ENCODE measurements at regions not wholly inside any gene's neighbourhood (a gene's known extent, or its start where the extent isn't known, plus 50 kb on each side); places are given as distances from the start of the nearest gene placed in this dataset.

DNA sequence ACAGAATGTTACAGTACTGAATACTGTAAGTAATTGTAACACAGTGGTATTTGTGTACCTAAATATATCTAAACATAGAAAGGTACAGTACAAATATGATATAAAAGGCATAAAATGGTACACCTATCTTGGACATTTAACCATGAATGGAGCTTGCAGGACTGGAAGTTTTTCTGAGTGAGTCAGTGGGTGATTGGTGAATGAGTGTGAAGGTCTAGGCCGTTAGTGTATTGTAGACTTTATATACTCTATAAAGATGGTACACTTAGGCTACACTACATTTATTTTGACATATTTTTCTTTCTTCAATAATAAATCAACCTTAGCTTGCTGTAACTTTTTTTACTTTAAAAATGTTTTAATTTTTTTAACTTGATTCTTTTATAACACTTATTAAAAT is 422.5 kb upstream of the FSTL5 start:
- TF ChIP-seq, protein P1, sequence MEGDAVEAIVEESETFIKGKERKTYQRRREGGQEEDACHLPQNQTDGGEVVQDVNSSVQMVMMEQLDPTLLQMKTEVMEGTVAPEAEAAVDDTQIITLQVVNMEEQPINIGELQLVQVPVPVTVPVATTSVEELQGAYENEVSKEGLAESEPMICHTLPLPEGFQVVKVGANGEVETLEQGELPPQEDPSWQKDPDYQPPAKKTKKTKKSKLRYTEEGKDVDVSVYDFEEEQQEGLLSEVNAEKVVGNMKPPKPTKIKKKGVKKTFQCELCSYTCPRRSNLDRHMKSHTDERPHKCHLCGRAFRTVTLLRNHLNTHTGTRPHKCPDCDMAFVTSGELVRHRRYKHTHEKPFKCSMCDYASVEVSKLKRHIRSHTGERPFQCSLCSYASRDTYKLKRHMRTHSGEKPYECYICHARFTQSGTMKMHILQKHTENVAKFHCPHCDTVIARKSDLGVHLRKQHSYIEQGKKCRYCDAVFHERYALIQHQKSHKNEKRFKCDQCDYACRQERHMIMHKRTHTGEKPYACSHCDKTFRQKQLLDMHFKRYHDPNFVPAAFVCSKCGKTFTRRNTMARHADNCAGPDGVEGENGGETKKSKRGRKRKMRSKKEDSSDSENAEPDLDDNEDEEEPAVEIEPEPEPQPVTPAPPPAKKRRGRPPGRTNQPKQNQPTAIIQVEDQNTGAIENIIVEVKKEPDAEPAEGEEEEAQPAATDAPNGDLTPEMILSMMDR (IDR thresholded peaks at IDR 0.05; ENCODE audit: low read depth, low read length), result no peak
- peak in 1 of 2 donors; percentile 1 for DNase-seq (ENCODE audit: low read depth in 2 of 2)
- H3K4me3 ChIP-seq (replicated peaks in 1 of 2; ENCODE audit: low read depth in 2 of 2, low read length in 2 of 2), result no peak overlapping the region

DNA sequence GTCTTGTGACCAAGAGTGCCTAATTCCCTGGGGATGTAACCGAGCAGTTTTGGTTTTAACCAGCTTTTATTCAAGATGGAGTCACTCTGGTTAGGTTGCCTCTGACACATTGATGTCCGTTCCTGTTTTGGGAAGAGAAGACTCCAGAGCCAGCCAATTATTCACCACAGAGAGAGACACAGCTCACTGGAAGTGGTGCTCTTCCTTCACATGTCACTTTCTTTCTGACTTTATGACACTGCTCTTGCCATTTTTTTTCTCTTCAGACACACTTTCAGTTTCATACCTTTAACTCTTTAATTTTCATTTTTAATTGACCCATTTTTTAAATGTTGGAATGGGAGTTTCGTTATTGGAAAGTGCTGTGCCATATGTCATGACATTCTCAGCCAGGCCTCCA is 418.4 kb upstream of the FSTL5 start:
- TF ChIP-seq, protein P1 (IDR thresholded peaks at IDR 0.05; ENCODE audit: low read depth, low read length), result no peak
- no peak overlapping the region for H3K4me3 ChIP-seq (replicated peaks in 1 of 2; ENCODE audit: low read depth in 2 of 2, low read length in 2 of 2)
- no peak for DNase-seq (ENCODE audit: low read depth in 2 of 2)

DNA sequence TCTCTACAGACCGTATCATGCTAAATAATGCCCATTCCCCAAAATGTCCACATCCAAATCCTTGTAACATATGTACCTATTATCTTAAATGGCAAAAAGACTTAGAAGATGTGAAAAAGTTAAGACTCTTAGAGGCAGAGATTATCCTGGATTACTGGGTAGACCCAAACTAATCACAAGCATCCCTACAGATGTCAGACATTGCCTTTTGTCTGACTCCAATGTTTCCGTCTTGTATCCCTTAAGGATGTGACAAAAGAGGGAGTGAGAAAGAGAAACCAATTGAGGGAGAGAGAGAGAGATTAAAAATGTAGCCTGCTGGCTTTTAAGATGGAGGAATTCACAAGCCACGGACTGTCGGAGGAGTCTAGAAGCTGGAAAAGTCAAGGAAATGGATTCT is 401.9 kb upstream of the FSTL5 start:
- H3K4me3 ChIP-seq (replicated peaks in 1 of 2; ENCODE audit: low read depth in 2 of 2, low read length in 2 of 2), result no peak overlapping the region
- no peak for DNase-seq (ENCODE audit: low read depth in 2 of 2)
- TF ChIP-seq, protein P1 (IDR thresholded peaks at IDR 0.05; ENCODE audit: low read depth, low read length), result no peak

DNA sequence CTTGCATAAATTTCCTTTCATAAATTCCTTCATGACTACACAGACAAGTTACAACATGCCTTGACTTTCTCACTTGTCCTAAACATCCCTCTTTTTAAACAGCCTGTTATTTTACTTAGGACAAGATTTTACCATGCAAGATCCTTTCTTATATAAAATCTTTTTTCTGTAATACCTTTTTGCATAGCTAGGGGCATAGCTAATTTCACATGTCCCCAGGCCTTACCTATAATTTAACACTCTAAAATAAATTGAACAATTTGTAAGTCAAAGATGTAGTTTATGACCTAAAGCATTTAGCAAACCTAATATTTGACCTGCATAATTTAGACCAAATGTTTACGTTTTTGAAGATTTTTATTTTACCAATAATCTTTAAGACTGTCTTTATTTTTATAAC is 396.3 kb upstream of the FSTL5 start:
- H3K4me3 ChIP-seq (replicated peaks in 1 of 2; ENCODE audit: low read depth in 2 of 2, low read length in 2 of 2), result no peak overlapping the region
- DNase-seq (ENCODE audit: low read depth in 2 of 2), result no peak
- TF ChIP-seq, protein P1 (IDR thresholded peaks at IDR 0.05; ENCODE audit: low read depth, low read length), result no peak

DNA sequence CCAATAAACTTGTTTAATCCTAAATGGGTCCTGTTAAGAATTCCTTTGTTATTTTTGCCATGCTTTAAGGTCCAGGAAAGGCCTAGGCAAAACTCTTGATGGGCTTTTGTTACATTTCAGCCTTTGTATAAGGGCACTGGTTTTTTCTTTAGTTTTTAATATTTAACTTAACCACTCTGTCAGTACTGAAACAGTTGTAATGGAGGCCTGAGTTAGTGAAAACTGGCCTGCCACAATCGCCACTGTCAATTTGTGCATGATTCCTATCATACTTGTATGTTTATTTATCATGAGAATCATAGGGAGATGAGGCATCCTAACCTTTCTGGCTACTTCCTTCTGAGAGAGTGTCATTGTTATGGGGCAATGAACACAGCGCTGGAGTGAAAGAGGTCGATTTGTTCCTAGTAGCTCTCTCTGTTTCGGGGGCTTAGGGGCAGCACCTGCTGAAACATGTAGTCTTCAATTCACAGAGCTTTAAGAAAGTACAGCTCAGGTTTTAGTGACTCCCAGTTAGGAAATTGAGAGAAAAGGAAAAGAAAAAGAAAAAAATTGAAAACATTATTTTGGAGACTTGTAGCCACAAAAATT is 393.8 kb upstream of the FSTL5 start:
- TF ChIP-seq, protein P1 (IDR thresholded peaks at IDR 0.05; ENCODE audit: low read depth, low read length), result no peak
- no peak for DNase-seq (ENCODE audit: low read depth in 2 of 2)
- no peak overlapping the region for H3K4me3 ChIP-seq (replicated peaks in 1 of 2; ENCODE audit: low read depth in 2 of 2, low read length in 2 of 2)

DNA sequence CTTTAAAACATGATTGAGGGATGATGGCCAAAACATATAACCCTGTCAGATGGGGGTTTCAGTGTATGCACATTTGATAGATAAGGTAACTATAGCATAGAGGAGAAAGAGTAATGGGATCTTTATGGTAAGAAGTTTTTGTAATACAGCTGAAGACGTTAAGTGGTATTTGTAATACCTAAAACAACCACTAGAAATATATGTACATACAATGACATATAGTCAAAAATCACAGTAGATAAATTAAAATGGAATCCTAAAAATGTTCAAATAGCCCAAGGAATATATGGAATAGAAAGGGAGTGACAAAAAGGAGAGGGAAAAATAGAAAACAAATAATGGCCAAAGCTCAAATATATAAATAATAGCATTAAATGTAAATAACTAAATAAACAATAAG is 371.3 kb upstream of the FSTL5 start:
- H3K4me3 ChIP-seq (replicated peaks in 1 of 2; ENCODE audit: low read depth in 2 of 2, low read length in 2 of 2), result no peak overlapping the region
- no peak for DNase-seq (ENCODE audit: low read depth in 2 of 2)
- TF ChIP-seq, protein P1 (IDR thresholded peaks at IDR 0.05; ENCODE audit: low read depth, low read length), result no peak

DNA sequence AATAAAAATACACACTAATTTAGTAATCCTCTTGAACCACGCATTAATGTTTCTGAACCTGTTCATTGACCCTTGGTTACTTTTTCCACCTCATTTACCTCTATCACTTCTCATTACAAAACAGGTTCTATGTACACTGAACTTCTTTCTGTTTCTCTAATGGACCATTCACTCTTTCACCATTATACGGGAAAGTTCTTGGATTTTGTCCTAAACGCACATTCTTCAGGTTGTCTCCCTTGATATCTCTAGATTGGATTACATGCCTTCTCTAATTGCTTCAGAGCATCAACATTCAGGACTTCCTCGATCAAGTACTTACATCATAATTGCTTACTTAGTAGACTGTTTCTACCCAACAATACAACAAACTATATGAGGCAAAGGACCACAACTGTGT is 359.4 kb upstream of the FSTL5 start:
- TF ChIP-seq, protein P1 (IDR thresholded peaks at IDR 0.05; ENCODE audit: low read depth, low read length), result no peak
- H3K4me3 ChIP-seq (replicated peaks in 1 of 2; ENCODE audit: low read depth in 2 of 2, low read length in 2 of 2), result no peak overlapping the region
- DNase-seq (ENCODE audit: low read depth in 2 of 2), result no peak
